Thymus (tissue), 11 donors: ENCODE measurements at regions not wholly inside any gene's neighbourhood (a gene's known extent, or its start where the extent isn't known, plus 50 kb on each side); places are given as distances from the start of the nearest gene placed in this dataset.

Experiments used
- DNase-seq, 9 donors: peaks; one replicate each; pipeline ENCODE4 v3.0.0-alpha.2; 2013; ENCODE audit warnings: low spot score in 9 of 9, low read depth in 6 of 9, missing footprints in 1 of 9
- H3K27ac ChIP-seq, 2 donors: one replicate each; pipeline ENCODE4 v1.5.1; 2013; ENCODE audit warnings: control low read depth in 1 of 2, low read depth in 1 of 2, low read length in 1 of 2, mild to moderate bottlenecking in 1 of 2, moderate library complexity in 1 of 2
- H3K27me3 ChIP-seq, 2 donors: one replicate each; pipeline ENCODE4 v1.5.1; 2013; ENCODE audit warnings: low read length in 1 of 2; ENCODE audit not compliant: control insufficient read depth in 2 of 2, insufficient read depth in 1 of 2
- H3K36me3 ChIP-seq, 2 donors: one replicate each; pipeline ENCODE4 v1.5.1; 2013; ENCODE audit warnings: low read length in 1 of 2, mild to moderate bottlenecking in 1 of 2, moderate library complexity in 1 of 2; ENCODE audit not compliant: control insufficient read depth in 2 of 2, insufficient read depth in 2 of 2
- H3K4me1 ChIP-seq, 2 donors: one replicate each; pipeline ENCODE4 v1.5.1; 2013; ENCODE audit warnings: low read length in 2 of 2; ENCODE audit not compliant: control insufficient read depth in 2 of 2, insufficient read depth in 2 of 2
- H3K4me3 ChIP-seq, 2 donors: one replicate each; pipeline ENCODE4 v1.5.1; 2013; ENCODE audit warnings: low read length in 2 of 2, control low read depth in 1 of 2, mild to moderate bottlenecking in 1 of 2
- H3K9me3 ChIP-seq, 2 donors: one replicate each; pipeline ENCODE4 v1.5.1; 2013; ENCODE audit warnings: low read length in 1 of 2, mild to moderate bottlenecking in 1 of 2; ENCODE audit not compliant: control insufficient read depth in 2 of 2, insufficient read depth in 1 of 2
- WGBS: extraction: QIAGEN DNeasy Blood & Tissue Kit; methylation state at CpG from one replicate; pipeline ENCODE4 v1.1.7; 2013; 5-methylcytosine and 5-hydroxymethylcytosine counted together
- donor health status: healthy.

DNA sequence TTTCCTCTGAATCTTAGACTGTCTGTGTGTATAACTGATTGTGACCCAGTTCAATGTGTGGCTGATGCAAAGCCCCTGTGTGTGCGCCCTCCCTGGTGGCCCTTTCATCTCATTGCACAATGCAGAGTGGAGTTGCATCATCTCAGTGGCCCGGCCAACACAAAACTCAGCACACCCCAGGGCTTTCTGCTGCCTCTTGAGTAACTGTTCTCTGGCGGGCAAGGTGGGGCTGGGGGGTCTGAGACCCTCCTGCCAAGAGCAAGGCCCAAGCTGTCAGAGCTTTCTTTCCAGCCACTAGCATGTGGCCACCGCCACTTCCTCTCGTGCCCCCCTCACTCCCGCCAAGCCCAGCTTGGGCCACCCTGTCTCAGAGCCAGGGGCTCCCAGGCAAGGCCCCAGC lies 80.7 kb upstream of the ALDH1L1 start:
- H3K9me3 ChIP-seq, result no peaks in the 10 kb centered on the region
- DNase-seq, result no peak
- H3K4me3 ChIP-seq, result no peak overlapping the region
- H3K4me1 ChIP-seq, result no peaks in the 10 kb centered on the region
- H3K27ac ChIP-seq, result no peak overlapping the region
- H3K36me3 ChIP-seq, result no peaks in the 10 kb centered on the region
- WGBS, result 66% methylated on average over 6 of the region's 6 CpGs
- peaks cover 0 to 11% of the 10 kb centered on the region in 2 donors for H3K27me3 ChIP-seq

GRCh38 chr3:126259411-126260391 lies 79.3 kb upstream of the ALDH1L1 start:
- DNase-seq, result no peak
- no peaks in the 10 kb centered on the region for H3K9me3 ChIP-seq
- no peak overlapping the region for H3K27ac ChIP-seq
- no peak overlapping the region for H3K4me3 ChIP-seq
- WGBS, result 71% methylated on average over 23 of the region's 23 CpGs
- peaks cover 0 to 8% of the 10 kb centered on the region in 2 donors for H3K27me3 ChIP-seq
- H3K4me1 ChIP-seq, result no peaks in the 10 kb centered on the region
- H3K36me3 ChIP-seq, result no peaks in the 10 kb centered on the region

DNA sequence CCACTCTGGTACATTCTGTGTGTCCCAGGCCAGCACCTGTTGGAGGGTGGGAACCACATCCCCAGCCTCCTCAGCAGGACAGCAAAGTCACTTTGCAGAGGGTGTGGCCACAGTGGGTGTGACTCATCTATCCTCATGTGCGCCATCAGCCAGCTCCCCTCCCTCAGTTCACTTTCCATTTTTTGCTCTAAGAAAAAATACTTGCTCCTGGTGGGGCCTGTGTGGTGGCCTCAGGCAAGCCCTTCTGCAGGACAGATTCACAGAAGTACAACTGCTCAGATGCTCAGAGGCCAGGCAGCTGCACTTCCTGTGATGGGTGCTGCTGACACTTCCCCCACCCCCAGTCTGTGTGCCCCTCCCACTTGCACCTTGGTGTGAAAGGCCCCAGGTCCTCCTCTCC lies 78.3 kb upstream of the ALDH1L1 start:
- Histone ChIP-seq H3K36me3 (no peaks in the 10 kb centered on the region), H3K4me3 (no peak overlapping the region), H3K9me3 (no peaks in the 10 kb centered on the region), H3K4me1 (no peaks in the 10 kb centered on the region), H3K27me3 (peaks cover 0 to 8% of the 10 kb centered on the region in 2 donors), H3K27ac (no peak overlapping the region)
- 90% methylated on average over 1 of the region's 1 CpG for WGBS
- no peak for DNase-seq

DNA sequence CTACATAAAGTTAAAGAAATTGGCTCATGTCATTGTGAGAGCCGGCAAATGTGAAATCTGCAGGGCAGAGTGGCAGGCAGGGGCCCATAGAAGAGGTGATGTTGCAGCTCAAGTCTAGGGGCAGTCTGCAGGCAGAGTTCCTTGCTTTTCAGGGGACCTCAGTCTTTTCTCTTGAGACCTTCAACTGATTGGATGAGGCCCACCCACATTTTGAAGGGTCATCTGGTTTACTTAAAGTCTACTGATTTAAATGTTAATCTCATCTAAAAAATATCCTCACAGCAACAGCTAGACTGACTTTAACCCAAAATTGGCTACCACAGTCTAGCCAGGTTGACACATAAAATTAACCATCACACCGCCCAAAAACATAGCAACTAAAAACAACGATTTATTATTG lies 77.6 kb upstream of the ALDH1L1 start:
- Histone ChIP-seq H3K9me3 (no peaks in the 10 kb centered on the region), H3K36me3 (no peaks in the 10 kb centered on the region), H3K27ac (no peak overlapping the region), H3K4me1 (no peaks in the 10 kb centered on the region), H3K27me3 (peaks cover 0 to 8% of the 10 kb centered on the region in 2 donors), H3K4me3 (no peak overlapping the region)
- 99% methylated on average over 3 of the region's 3 CpGs for WGBS
- no peak for DNase-seq

DNA sequence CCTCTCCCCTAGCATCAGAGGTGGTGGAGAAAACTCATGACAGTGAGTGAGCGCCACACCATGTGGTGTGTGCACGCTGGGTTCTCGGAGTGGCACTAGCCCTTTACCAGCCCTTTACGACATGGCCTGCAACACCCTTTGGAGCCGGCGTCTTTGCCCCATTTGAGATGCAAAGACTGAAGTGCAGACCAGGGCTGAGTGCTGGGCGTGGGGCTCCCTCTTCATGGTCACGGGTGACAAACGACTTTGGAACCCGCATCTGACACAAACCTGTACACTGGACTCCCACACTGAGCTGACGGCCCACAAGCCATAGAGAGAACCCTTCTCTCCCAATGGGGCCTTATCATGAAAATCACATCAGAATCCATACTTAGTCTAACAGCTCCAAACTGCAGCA lies 76.8 kb upstream of the ALDH1L1 start:
- peaks cover 0 to 8% of the 10 kb centered on the region in 2 donors for H3K27me3 ChIP-seq
- H3K4me3 ChIP-seq, result no peak overlapping the region
- H3K36me3 ChIP-seq, result no peaks in the 10 kb centered on the region
- no peaks in the 10 kb centered on the region for H3K4me1 ChIP-seq
- H3K27ac ChIP-seq, result no peak overlapping the region
- no peaks in the 10 kb centered on the region for H3K9me3 ChIP-seq
- WGBS, result 90% methylated on average over 11 of the region's 11 CpGs
- DNase-seq, result no peak

DNA sequence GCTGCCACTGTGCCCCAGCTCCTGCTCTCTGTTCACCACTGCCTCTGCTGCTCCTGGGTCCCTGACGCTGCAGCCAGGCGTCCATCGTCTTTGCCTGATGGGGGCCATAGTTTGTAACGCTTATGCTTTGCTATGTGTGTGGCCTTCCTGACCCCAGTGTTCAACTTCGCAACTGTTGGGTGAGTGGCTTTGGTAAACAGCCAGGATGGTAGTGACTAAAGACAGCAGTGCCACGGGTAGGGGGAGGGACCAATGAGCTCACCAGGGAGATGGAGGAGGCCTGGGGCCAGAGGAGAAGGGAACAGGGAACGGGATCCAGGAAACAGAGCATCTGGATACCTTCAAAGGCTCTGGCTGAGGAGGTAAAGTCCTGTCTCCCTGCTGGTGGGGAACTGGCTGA lies 75.9 kb upstream of the ALDH1L1 start:
- 86% methylated on average over 7 of the region's 7 CpGs for WGBS
- no peak for DNase-seq

DNA sequence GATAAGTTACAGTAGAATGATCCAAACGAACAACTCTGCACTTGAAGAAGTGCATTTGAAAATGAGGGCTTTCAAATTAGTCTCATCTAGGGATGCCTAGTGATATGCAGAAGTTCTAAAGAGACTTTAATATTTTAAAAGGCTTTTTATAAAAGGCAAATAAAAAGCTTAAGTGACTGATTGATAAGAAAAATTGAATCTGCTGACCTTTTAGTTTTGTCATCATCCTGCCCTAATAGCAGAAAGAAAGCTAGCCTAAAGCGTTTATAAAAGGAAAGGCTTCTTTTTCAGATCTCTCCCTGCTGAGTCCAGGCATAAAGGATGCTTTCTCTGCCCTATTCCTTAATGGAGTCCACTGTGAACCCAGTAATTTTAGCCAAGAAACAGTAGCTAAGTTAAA lies 72.7 kb upstream of the ALDH1L1 start:
- Histone ChIP-seq H3K36me3 (no peaks in the 10 kb centered on the region), H3K27ac (no peak overlapping the region), H3K4me1 (no peaks in the 10 kb centered on the region), H3K27me3 (no peaks in the 10 kb centered on the region), H3K4me3 (no peak overlapping the region), H3K9me3 (no peaks in the 10 kb centered on the region)
- 90% methylated on average over 2 of the region's 2 CpGs for WGBS
- DNase-seq, result no peak

More for the DNA sequence above, 75.9 kb upstream of the ALDH1L1 start:
- H3K36me3 ChIP-seq, result no peaks in the 10 kb centered on the region
- H3K9me3 ChIP-seq, result no peaks in the 10 kb centered on the region
- H3K27me3 ChIP-seq, result peaks cover 0 to 7% of the 10 kb centered on the region in 2 donors
- no peaks in the 10 kb centered on the region for H3K4me1 ChIP-seq
- H3K4me3 ChIP-seq, result no peak overlapping the region
- no peak overlapping the region for H3K27ac ChIP-seq

DNA sequence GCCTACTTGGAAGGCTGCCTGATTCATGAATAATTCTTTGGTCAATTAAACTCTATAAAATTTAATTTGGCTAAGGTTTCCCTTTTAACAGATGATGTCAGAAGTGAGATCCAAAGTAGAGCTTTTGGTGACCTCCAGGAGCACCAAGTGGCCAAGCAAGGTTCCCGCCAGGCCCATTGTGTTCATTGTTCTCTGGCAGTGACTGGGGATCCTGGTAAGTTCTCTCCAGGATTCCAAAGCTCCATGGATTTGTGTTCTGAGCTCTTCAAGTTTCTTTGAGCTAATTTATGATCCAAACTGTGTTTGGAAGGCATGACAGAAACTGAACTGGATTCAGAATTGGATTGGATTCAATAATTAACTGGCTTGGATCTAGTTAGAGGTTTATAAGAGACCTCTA lies 72.0 kb upstream of the ALDH1L1 start:
- Histone ChIP-seq H3K27me3 (no peaks in the 10 kb centered on the region), H3K27ac (no peak overlapping the region), H3K36me3 (no peaks in the 10 kb centered on the region), H3K9me3 (no peaks in the 10 kb centered on the region), H3K4me1 (no peaks in the 10 kb centered on the region), H3K4me3 (no peak overlapping the region)
- WGBS, result 97% methylated on average over 1 of the region's 1 CpG
- DNase-seq, result no peak

DNA sequence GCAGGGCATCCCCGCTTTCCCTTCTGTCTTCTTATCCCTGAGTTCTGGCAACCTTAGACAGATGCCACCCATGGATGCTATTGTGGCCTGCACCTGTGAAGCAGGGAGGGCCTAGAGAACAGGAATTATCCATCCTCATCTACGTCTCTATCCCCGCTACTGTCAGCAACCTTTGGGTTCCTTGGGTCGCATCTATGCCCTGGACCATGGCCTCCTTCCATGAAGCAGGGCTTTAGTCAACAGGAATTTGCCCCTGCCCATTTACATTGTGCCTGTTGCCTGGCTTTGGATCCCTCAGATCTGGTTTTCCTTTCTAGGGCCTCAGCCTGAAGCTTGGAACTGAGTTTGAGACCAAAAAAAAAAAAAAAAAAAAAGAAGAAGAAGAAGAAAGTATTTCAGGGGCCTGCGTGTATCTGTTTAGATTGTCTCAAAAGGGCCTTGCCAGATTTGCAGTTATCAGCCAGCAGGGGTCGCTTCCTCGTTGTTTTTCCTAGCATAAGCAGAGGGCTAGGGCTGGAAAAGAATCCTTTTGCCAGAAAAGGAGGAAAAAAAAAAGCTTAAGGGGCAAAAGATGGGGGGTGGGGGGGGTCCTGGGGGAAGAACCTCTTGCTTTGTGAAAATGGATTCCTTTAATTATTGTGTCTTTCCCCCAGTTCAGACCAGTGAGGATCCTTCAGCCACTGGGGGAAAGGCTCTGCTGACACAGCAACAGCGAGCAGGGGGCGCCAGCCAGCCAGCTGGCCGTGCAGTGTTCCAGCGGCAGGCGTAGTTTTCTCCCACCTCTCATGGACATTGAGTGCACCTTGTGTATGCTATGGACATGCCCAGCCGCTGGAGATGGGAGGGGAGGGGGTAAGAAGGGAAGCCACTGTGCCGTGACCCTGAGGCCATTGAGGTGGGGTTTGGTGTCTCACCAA lies 65.7 kb upstream of the ALDH1L1 start:
- H3K27me3 ChIP-seq, result no peaks in the 10 kb centered on the region
- no peaks in the 10 kb centered on the region for H3K36me3 ChIP-seq
- no peak overlapping the region for H3K4me3 ChIP-seq
- peaks cover 0 to 9% of the 10 kb centered on the region in 2 donors for H3K9me3 ChIP-seq
- WGBS, result 66% methylated on average over 14 of the region's 14 CpGs
- no peak overlapping the region for H3K27ac ChIP-seq
- peak in 5 of 9 donors; percentile 2 to 45 (median 14) for DNase-seq
- no peaks in the 10 kb centered on the region for H3K4me1 ChIP-seq
